Neural cell (in vitro differentiated cells): ENCODE measurements at regions not wholly inside any gene's neighbourhood (a gene's known extent, or its start where the extent isn't known, plus 50 kb on each side); places are given as distances from the start of the nearest gene placed in this dataset.

Experiments used
- EZH2 ChIP-seq: fragments of 200-600, 300-800 bp; shearing (Covaris generic), sonication (generic); IDR thresholded peaks from 2 replicates; pipeline ENCODE4 v1.6.1; 2014; ENCODE audit warnings: antibody characterized with exemption, low read length, borderline replicate concordance, mild to moderate bottlenecking; ENCODE audit not compliant: insufficient read depth, poor library complexity, severe bottlenecking
- RAD21 ChIP-seq: fragments of 450-650 bp; conservative IDR thresholded peaks from 2 replicates; pipeline ENCODE4 v1.6.1; 2014; ENCODE audit warnings: antibody characterized with exemption, mild to moderate bottlenecking, moderate library complexity
- TF ChIP-seq, protein P1 (sequence below): fragments of 450-650 bp; IDR thresholded peaks from 2 replicates; pipeline ENCODE4 v1.5.1; 2014; ENCODE audit warnings: antibody characterized with exemption, mild to moderate bottlenecking, moderate library complexity; ENCODE audit not compliant: poor library complexity, severe bottlenecking

DNA sequence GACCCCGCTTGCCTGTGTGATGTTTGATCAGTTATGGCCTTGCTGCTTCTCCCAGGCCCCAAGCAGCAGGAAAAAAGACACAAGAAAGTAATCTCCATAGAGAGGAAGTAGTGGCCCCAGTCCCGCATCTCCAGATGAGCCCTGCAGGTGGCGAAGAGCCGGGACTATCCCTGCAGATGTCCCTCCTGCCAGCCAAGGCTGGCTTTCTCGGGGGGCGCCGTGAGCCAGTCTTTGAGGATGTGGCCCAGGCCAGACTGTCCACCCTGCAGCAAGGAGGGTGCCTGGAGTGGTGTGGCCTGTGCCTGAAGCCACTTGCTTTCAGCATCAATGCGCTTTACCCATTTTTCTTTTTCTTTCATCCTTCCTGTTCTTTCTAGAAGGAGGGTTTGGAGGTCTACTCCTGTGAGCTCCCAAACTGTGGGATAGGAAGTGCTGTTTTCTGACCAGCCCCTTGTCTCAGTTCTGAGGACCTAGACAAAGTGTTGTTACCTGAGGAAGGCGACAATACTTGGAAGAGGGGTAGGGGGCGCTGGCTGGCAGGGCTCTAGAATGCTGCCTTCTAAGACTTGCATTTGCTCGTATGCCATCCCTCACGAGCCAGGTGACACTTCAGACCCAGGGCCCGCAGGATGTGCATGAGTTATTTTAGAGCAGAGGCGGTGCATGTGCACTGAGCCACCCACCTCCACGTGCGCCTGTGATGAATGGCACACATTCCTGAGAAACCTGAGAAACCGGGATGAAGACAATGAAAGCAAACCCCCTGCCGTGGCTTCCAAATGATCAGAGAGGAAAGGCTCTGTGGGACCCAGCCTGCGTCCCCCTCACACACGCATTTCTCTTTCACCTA is 255.8 kb downstream of the FBXO15 start:
- TF ChIP-seq, protein P1, sequence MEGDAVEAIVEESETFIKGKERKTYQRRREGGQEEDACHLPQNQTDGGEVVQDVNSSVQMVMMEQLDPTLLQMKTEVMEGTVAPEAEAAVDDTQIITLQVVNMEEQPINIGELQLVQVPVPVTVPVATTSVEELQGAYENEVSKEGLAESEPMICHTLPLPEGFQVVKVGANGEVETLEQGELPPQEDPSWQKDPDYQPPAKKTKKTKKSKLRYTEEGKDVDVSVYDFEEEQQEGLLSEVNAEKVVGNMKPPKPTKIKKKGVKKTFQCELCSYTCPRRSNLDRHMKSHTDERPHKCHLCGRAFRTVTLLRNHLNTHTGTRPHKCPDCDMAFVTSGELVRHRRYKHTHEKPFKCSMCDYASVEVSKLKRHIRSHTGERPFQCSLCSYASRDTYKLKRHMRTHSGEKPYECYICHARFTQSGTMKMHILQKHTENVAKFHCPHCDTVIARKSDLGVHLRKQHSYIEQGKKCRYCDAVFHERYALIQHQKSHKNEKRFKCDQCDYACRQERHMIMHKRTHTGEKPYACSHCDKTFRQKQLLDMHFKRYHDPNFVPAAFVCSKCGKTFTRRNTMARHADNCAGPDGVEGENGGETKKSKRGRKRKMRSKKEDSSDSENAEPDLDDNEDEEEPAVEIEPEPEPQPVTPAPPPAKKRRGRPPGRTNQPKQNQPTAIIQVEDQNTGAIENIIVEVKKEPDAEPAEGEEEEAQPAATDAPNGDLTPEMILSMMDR, result peak; percentile 36
- TF ChIP-seq EZH2 (no peak), RAD21 (no peak)
